ENCODE measurements at regions not wholly inside any gene's neighbourhood (a gene's known extent, or its start where the extent isn't known, plus 50 kb on each side); places are given as distances from the start of the nearest gene placed in this dataset.
"Not testable (repeated sequence)": the region's sequence is repeated elsewhere in the genome, so short reads cannot be mapped to it uniquely, and the experiment has no call there.

DNA sequence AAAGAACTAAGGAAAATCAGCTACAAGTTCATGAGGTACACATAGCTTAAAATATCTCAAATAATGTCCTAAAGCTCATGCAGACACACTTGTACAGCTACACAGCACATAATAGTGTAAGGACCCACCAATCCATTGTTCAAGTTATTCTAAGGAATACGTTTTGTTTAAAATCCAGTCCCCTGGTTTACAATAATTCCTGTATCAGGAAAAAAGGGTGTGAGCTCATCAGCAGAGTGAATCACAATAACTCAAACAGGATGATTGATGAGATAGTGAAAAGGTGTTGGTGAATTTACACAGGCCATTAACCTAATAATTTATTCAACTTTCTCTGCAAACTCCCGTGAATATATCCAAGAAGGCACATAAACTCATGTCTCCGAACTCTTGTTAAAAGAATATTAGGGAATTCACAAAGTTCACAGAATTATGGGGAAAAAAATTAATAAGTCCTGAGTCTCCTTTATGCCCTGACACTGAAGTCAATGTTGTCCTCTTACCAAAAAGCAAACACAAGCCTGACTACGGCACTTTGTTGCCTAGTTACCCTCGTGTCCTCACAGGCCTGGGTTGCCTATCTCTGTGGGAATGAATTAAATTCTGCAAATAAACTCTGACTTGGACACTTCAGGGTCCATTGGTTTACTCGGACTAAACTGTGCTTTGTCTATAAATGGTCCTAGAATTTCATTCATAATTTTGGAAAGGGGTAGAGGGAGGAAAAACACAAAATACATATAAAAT lies 142.8 kb upstream of the PDE4D start:
- intact Hi-C loops (cut with DNase I), result no loop called here
- Histone ChIP-seq H3K9me3 (no peaks in the 10 kb centered on the region), H3K27ac (replicated peaks in 1 of 4) (no peak overlapping the region), H3K36me3 (no peaks in the 10 kb centered on the region), H3K4me3 (no peak overlapping the region), H3K27me3 (no peaks in the 10 kb centered on the region), H3K4me1 (peaks cover 0 to 9% (median 4%) of the 10 kb centered on the region in 4 donors)
- 40% methylated on average over 6 of the region's 6 CpGs for WGBS
- no peak for DNase-seq (ENCODE audit: extremely low spot score)
- TF ChIP-seq, protein P1, sequence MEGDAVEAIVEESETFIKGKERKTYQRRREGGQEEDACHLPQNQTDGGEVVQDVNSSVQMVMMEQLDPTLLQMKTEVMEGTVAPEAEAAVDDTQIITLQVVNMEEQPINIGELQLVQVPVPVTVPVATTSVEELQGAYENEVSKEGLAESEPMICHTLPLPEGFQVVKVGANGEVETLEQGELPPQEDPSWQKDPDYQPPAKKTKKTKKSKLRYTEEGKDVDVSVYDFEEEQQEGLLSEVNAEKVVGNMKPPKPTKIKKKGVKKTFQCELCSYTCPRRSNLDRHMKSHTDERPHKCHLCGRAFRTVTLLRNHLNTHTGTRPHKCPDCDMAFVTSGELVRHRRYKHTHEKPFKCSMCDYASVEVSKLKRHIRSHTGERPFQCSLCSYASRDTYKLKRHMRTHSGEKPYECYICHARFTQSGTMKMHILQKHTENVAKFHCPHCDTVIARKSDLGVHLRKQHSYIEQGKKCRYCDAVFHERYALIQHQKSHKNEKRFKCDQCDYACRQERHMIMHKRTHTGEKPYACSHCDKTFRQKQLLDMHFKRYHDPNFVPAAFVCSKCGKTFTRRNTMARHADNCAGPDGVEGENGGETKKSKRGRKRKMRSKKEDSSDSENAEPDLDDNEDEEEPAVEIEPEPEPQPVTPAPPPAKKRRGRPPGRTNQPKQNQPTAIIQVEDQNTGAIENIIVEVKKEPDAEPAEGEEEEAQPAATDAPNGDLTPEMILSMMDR (IDR thresholded peaks at IDR 0.05), result no peak
- no peak for TF ChIP-seq EP300 (IDR thresholded peaks at IDR 0.05)
- TF ChIP-seq POLR2A (IDR thresholded peaks at IDR 0.05; ENCODE audit: low read depth), result no peak
- TF ChIP-seq POLR2AphosphoS5 (IDR thresholded peaks at IDR 0.05), result no peak

DNA sequence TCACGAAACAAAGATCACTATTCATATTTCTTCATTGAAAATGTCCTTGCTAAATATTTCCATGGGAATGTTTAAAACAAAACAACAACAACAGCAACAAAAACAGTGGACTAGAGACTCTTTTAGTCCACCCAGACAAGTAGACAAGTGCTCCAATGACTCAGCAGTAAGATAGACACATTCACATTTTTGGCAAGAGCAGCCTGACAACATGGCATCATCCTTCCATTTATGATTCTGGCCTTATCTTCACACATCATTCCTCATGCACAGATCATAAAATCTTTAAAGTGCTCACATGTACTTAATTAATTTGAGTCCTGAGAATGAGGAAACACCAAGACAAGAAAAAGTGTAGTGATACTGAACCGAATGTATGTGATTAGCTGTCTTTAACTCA lies 132.6 kb upstream of the PDE4D start:
- intact Hi-C loops (cut with DNase I), result no loop called here
- 77% methylated on average over 2 of the region's 2 CpGs for WGBS
- H3K9me3 ChIP-seq, result no peaks in the 10 kb centered on the region

GRCh38 chr5:60024104-60024503 lies 130.6 kb upstream of the PDE4D start:
- no peak overlapping the region for H3K27ac ChIP-seq (replicated peaks in 1 of 4)
- no peak overlapping the region for H3K4me3 ChIP-seq
- H3K4me1 ChIP-seq, result no peaks in the 10 kb centered on the region
- no peaks in the 10 kb centered on the region for H3K27me3 ChIP-seq
- TF ChIP-seq, protein P1 (IDR thresholded peaks at IDR 0.05), result no peak
- H3K36me3 ChIP-seq, result no peaks in the 10 kb centered on the region
- intact Hi-C loops (cut with DNase I), result no loop called here
- DNase-seq (ENCODE audit: extremely low spot score), result no peak
- H3K9me3 ChIP-seq, result no peaks in the 10 kb centered on the region

More for the DNA sequence above, 132.6 kb upstream of the PDE4D start:
- no peak for DNase-seq (ENCODE audit: extremely low spot score)
- no peaks in the 10 kb centered on the region for H3K36me3 ChIP-seq
- H3K4me1 ChIP-seq, result no peaks in the 10 kb centered on the region
- no peak overlapping the region for H3K4me3 ChIP-seq
- no peak for TF ChIP-seq POLR2AphosphoS5 (IDR thresholded peaks at IDR 0.05)
- TF ChIP-seq EP300 (IDR thresholded peaks at IDR 0.05), result no peak
- TF ChIP-seq, protein P1 (IDR thresholded peaks at IDR 0.05), result no peak
- no peak for TF ChIP-seq POLR2A (IDR thresholded peaks at IDR 0.05; ENCODE audit: low read depth)
- no peak overlapping the region for H3K27ac ChIP-seq (replicated peaks in 1 of 4)
- no peaks in the 10 kb centered on the region for H3K27me3 ChIP-seq

GRCh38 chr5:60023255-60023654 lies 129.7 kb upstream of the PDE4D start:
- Histone ChIP-seq H3K4me3 (no peak overlapping the region), H3K27ac (replicated peaks in 1 of 4) (no peak overlapping the region), H3K36me3 (no peaks in the 10 kb centered on the region), H3K4me1 (no peaks in the 10 kb centered on the region), H3K9me3 (no peaks in the 10 kb centered on the region), H3K27me3 (no peaks in the 10 kb centered on the region)
- intact Hi-C loops (cut with DNase I), result no loop called here
- TF ChIP-seq, protein P1 (IDR thresholded peaks at IDR 0.05), result no peak
- TF ChIP-seq POLR2A (IDR thresholded peaks at IDR 0.05; ENCODE audit: low read depth), result no peak
- TF ChIP-seq EP300 (IDR thresholded peaks at IDR 0.05), result no peak
- DNase-seq (ENCODE audit: extremely low spot score), result no peak

- TF ChIP-seq EP300 (IDR thresholded peaks at IDR 0.05), result no peak
- TF ChIP-seq, protein P1 (IDR thresholded peaks at IDR 0.05), result no peak
- no peak for TF ChIP-seq POLR2A (IDR thresholded peaks at IDR 0.05; ENCODE audit: low read depth)
- DNase-seq (ENCODE audit: extremely low spot score), result no peak
- Histone ChIP-seq H3K4me1 (no peaks in the 10 kb centered on the region), H3K9me3 (peaks cover 0 to 6% (median 3%) of the 10 kb centered on the region in 4 donors), H3K27ac (replicated peaks in 1 of 4) (no peak overlapping the region), H3K36me3 (no peaks in the 10 kb centered on the region), H3K27me3 (no peaks in the 10 kb centered on the region), H3K4me3 (no peak overlapping the region)
- intact Hi-C loops (cut with DNase I), result no loop called here
Measured at GRCh38 chr5:60020457-60020856, 126.9 kb upstream of the PDE4D start.

GRCh38 chr5:60018960-60019359 lies 125.4 kb upstream of the PDE4D start:
- H3K27ac ChIP-seq (replicated peaks in 1 of 4); DNase-seq (ENCODE audit: extremely low spot score); H3K9me3 ChIP-seq; H3K4me1 ChIP-seq; H3K27me3 ChIP-seq; H3K36me3 ChIP-seq; intact Hi-C loops (cut with DNase I); H3K4me3 ChIP-seq: not testable (repeated sequence)
- 100% methylated on average over 1 of the region's 1 CpG for WGBS
